Lung (tissue), 11 donors: ENCODE measurements at regions not wholly inside any gene's neighbourhood (a gene's known extent, or its start where the extent isn't known, plus 50 kb on each side); places are given as distances from the start of the nearest gene placed in this dataset.

Experiments used
- ATAC-seq: fragments of 200-7000 bp; cut with Tn5 transposase; one replicate; pipeline ENCODE4 v1.9.1; 2020; ENCODE audit warnings: moderate number of reproducible peaks; ENCODE audit not compliant: insufficient read depth, low FRiP score
- DNase-seq, 3 donors: peaks; one replicate each; pipeline ENCODE4 v3.0.0-alpha.2; 2013 to 2017
- H3K27ac ChIP-seq, 2 donors: one replicate each; pipeline ENCODE4 v1.5.1; 2013; ENCODE audit warnings: mild to moderate bottlenecking in 2 of 2, moderate library complexity in 2 of 2, control low read depth in 1 of 2, inconsistent platforms in 1 of 2, low read depth in 1 of 2, low read length in 1 of 2
- H3K27me3 ChIP-seq, 3 donors: one replicate each; pipeline ENCODE4 v1.5.1; 2013; ENCODE audit warnings: low read length in 2 of 3; ENCODE audit not compliant: control insufficient read depth in 3 of 3, insufficient read depth in 3 of 3
- H3K36me3 ChIP-seq, 4 donors: one replicate each; pipeline ENCODE4 v1.5.1; 2013; ENCODE audit warnings: low read length in 4 of 4, mild to moderate bottlenecking in 1 of 4, moderate library complexity in 1 of 4; ENCODE audit not compliant: control insufficient read depth in 4 of 4, insufficient read depth in 4 of 4
- H3K4me1 ChIP-seq, 5 donors: one replicate each; pipeline ENCODE4 v1.5.1; 2013; ENCODE audit warnings: low read length in 5 of 5, mild to moderate bottlenecking in 2 of 5, moderate library complexity in 1 of 5; ENCODE audit not compliant: control insufficient read depth in 5 of 5, insufficient read depth in 5 of 5
- H3K4me3 ChIP-seq: one replicate; pipeline ENCODE4 v1.5.1; 2013; ENCODE audit warnings: mild to moderate bottlenecking, control low read depth, moderate library complexity
- H3K9ac ChIP-seq, 2 donors: one replicate each; pipeline ENCODE4 v1.5.1; 2013; ENCODE audit warnings: low read length in 2 of 2, control low read depth in 1 of 2; ENCODE audit not compliant: insufficient read depth in 1 of 2
- H3K9me3 ChIP-seq, 4 donors: one replicate each; pipeline ENCODE4 v1.5.1; 2013; ENCODE audit warnings: low read length in 3 of 4, mild to moderate bottlenecking in 1 of 4, moderate library complexity in 1 of 4; ENCODE audit not compliant: control insufficient read depth in 4 of 4, insufficient read depth in 3 of 4
- WGBS, 2 donors: extraction: QIAGEN DNeasy Blood & Tissue Kit; methylation state at CpG; one replicate each; pipeline ENCODE4 v1.1.7; 2013; 5-methylcytosine and 5-hydroxymethylcytosine counted together
- TF ChIP-seq, protein P1 (sequence below): IDR thresholded peaks from 2 replicates; pipeline ENCODE4 v1.5.1; 2012; ENCODE audit warnings: mild to moderate bottlenecking; ENCODE audit errors: control extremely low read depth, extremely low read depth
- donor health status: control.
- donor health status: control.
- donor health status: Bipolar disorder and iron deficiency.
- donor health status: healthy.
- donor health status: DM: yes; HTN: yes; CAD: no.

DNA sequence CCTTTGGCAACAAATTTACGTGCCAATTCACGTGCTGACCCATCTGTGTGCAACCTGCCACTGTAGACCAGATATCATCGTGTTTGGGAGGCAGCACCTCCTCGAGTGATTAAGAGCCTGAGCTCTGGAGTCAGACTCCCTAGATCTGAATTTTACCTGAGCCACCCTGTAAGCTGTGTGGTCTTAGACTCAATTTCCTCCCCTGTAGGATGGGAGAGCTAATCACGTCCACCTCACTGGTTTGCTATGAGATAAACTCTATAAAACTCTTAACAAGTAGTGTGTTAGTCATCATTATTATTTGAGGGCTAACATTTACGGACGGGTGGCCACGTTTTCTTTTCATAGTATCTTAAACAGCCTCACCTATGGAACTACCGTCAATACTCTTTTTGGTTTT, 220.0 kb upstream of the ADAMTSL1 start:
- 87 to 90% methylated on average over 9 of the region's 9 CpGs for WGBS, 2 donors
- TF ChIP-seq, protein P1, sequence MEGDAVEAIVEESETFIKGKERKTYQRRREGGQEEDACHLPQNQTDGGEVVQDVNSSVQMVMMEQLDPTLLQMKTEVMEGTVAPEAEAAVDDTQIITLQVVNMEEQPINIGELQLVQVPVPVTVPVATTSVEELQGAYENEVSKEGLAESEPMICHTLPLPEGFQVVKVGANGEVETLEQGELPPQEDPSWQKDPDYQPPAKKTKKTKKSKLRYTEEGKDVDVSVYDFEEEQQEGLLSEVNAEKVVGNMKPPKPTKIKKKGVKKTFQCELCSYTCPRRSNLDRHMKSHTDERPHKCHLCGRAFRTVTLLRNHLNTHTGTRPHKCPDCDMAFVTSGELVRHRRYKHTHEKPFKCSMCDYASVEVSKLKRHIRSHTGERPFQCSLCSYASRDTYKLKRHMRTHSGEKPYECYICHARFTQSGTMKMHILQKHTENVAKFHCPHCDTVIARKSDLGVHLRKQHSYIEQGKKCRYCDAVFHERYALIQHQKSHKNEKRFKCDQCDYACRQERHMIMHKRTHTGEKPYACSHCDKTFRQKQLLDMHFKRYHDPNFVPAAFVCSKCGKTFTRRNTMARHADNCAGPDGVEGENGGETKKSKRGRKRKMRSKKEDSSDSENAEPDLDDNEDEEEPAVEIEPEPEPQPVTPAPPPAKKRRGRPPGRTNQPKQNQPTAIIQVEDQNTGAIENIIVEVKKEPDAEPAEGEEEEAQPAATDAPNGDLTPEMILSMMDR = no peak
- ATAC-seq = no peak
- Histone ChIP-seq H3K27ac (no peak overlapping the region), H3K36me3 (no peaks in the 10 kb centered on the region), H3K4me3 (no peak overlapping the region), H3K27me3 (no peaks in the 10 kb centered on the region), H3K9me3 (no peaks in the 10 kb centered on the region), H3K9ac (no peak overlapping the region), H3K4me1 (no peaks in the 10 kb centered on the region)
- DNase-seq = no peak

DNA sequence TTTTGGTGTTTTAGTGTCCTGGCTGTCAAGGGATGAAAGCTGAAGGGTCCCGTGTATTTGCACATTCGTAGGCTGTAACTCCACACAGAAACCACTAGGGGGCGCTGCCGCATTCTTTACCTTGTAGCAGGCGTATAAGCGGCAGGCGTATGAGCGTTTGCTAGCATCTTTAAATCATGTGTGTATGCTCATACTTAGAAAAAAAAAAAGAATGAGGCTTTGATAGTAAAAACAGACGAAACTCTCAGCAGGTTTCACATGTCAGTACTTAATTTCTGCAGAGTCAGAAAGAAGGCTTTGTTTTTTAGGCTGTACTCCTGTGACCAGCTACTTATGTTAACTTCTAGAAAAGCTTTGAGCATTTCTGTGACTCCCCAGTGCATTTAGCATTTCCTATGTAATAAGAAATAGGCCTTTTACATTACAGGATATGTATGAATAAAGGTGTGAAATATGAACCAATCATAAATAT, 218.8 kb upstream of the ADAMTSL1 start:
- TF ChIP-seq, protein P1 = peak; percentile 79
- ATAC-seq (peak; percentile 81), DNase-seq (peak; percentile 88 to 93 (median 92))
- Histone ChIP-seq H3K27ac (no peak overlapping the region), H3K9ac (no peak overlapping the region), H3K4me1 (no peaks in the 10 kb centered on the region), H3K27me3 (no peaks in the 10 kb centered on the region), H3K9me3 (no peaks in the 10 kb centered on the region), H3K4me3 (no peak overlapping the region), H3K36me3 (no peaks in the 10 kb centered on the region)
- 2% methylated on average over 9 of the region's 9 CpGs for WGBS, 2 donors

DNA sequence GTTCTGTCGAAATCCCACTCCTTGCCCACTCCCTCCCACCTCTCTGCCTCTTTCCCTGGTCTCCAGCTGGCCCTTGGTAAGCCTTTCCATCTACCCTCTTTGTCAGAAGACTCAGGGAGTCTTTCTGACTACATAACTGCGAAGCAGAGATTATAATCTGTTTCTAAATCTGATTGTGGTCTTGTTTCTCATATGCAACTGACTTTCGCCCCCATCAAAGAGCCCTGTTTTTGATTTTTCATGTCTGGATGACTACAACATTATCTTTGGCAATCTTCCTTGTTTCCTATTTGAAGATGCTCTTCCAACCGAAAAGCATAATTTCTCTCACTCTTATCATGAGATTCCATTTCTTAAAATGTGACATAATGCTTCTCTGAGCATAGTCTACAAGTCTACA, 218.2 kb upstream of the ADAMTSL1 start:
- ATAC-seq (no peak), DNase-seq (no peak)
- Histone ChIP-seq H3K9me3 (no peaks in the 10 kb centered on the region), H3K9ac (no peak overlapping the region), H3K27ac (no peak overlapping the region), H3K4me3 (no peak overlapping the region), H3K27me3 (no peaks in the 10 kb centered on the region), H3K36me3 (no peaks in the 10 kb centered on the region), H3K4me1 (peaks cover 0 to 4% (median 0%) of the 10 kb centered on the region in 5 donors)
- 61 to 71% methylated on average over 4 of the region's 4 CpGs for WGBS, 2 donors
- TF ChIP-seq, protein P1 = no peak

DNA sequence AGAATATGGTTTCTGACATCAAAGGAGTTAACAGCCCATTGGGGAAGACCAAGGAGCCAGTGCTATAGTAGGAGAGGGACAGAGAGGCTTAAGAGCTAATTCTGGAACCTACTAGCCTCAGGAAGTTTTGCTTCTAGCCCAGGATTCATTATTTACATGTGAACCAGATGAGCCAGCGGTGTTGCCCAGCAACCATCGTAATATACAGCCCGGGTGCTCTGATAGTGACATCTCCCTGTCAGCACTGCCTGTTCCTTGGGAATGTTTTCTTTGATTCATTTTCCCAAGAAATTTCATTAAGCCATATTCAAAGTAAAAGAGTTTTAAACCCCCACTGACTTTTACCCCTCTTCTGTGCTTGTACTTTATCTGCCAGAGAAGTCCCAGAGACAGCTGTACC, 217.4 kb upstream of the ADAMTSL1 start:
- Histone ChIP-seq H3K4me1 (peaks cover 0 to 12% (median 3%) of the 10 kb centered on the region in 5 donors), H3K36me3 (no peaks in the 10 kb centered on the region), H3K27me3 (no peaks in the 10 kb centered on the region), H3K9ac (no peak overlapping the region), H3K27ac (no peak overlapping the region), H3K4me3 (no peak overlapping the region), H3K9me3 (no peaks in the 10 kb centered on the region)
- WGBS, 2 donors = 60 to 64% methylated on average over 3 of the region's 3 CpGs
- TF ChIP-seq, protein P1 = no peak
- no peak for ATAC-seq
- DNase-seq = peak; percentile 43 to 57 (median 54)
